DND-41 (cell line): ENCODE measurements at regions not wholly inside any gene's neighbourhood (a gene's known extent, or its start where the extent isn't known, plus 50 kb on each side); places are given as distances from the start of the nearest gene placed in this dataset.

Source experiments
- CTCF ChIP-seq: IDR thresholded peaks from 2 replicates; pipeline ENCODE4 v1.5.1; 2012; ENCODE audit warnings: borderline replicate concordance, low read length, moderate library complexity, mild to moderate bottlenecking; ENCODE audit not compliant: poor library complexity, severe bottlenecking; ENCODE audit errors: extremely low read depth
- EZH2 ChIP-seq: IDR thresholded peaks from 3 replicates; pipeline ENCODE4 v1.6.1; 2012; ENCODE audit warnings: borderline replicate concordance, low read depth, mild to moderate bottlenecking, moderate library complexity, low read length, inconsistent platforms; ENCODE audit not compliant: severe bottlenecking

GRCh38 chr17:54518706-54519105, 381.9 kb upstream of the TOM1L1 start:
- no peak for TF ChIP-seq CTCF
- TF ChIP-seq EZH2: no peak
